ENCODE measurements at regions not wholly inside any gene's neighbourhood (a gene's known extent, or its start where the extent isn't known, plus 50 kb on each side); places are given as distances from the start of the nearest gene placed in this dataset.

- DNase-seq = no peak
Observed at GRCh38 chr2:62595474-62595873, 89.5 kb upstream of the TMEM17 start.

- DNase-seq = no peak
Observed at GRCh38 chr2:62593825-62594224, 87.8 kb upstream of the TMEM17 start.

GRCh38 chr2:62591491-62591890 is 85.5 kb upstream of the TMEM17 start:
- no peak for DNase-seq

- DNase-seq = no peak
Observed at GRCh38 chr2:62589691-62590356, 83.8 kb upstream of the TMEM17 start.

- no peak for DNase-seq
Observed at GRCh38 chr2:62587592-62587991, 81.6 kb upstream of the TMEM17 start.

GRCh38 chr2:62586981-62587380 is 81.0 kb upstream of the TMEM17 start:
- DNase-seq = no peak

- DNase-seq = no peak
Observed at GRCh38 chr2:62578803-62579640, 73.0 kb upstream of the TMEM17 start.

GRCh38 chr2:62577994-62578781 is 72.2 kb upstream of the TMEM17 start:
- DNase-seq = no peak

GRCh38 chr2:62576276-62576939 is 70.4 kb upstream of the TMEM17 start:
- DNase-seq = no peak

- no peak for DNase-seq
Observed at GRCh38 chr2:62573936-62574335, 67.9 kb upstream of the TMEM17 start.

GRCh38 chr2:62573137-62573731 is 67.2 kb upstream of the TMEM17 start:
- DNase-seq = no peak

- DNase-seq = peak in 1 of 2 experiments; percentile 22
Observed at GRCh38 chr2:62570861-62571698, 65.1 kb upstream of the TMEM17 start.

GRCh38 chr2:62569907-62570841 is 64.2 kb upstream of the TMEM17 start:
- DNase-seq = no peak

- no peak for DNase-seq
Observed at GRCh38 chr2:62568983-62569837, 63.2 kb upstream of the TMEM17 start.

- DNase-seq = no peak
Observed at GRCh38 chr2:62568074-62568473, 62.1 kb upstream of the TMEM17 start.

- no peak for DNase-seq
Observed at GRCh38 chr2:62567669-62568068, 61.7 kb upstream of the TMEM17 start.

GRCh38 chr2:62566847-62567246 is 60.9 kb upstream of the TMEM17 start:
- no peak for DNase-seq

GRCh38 chr2:62565309-62565908 is 59.4 kb upstream of the TMEM17 start:
- DNase-seq = no peak
